ENCODE measurements at regions not wholly inside any gene's neighbourhood (a gene's known extent, or its start where the extent isn't known, plus 50 kb on each side); places are given as distances from the start of the nearest gene placed in this dataset.

- DNase-seq, result no peak
These were observed 242.6 kb upstream of the USP25 start for GRCh38 chr21:15487196-15487550.

GRCh38 chr21:15491100-15491499 lies 238.7 kb upstream of the USP25 start:
- no peak for DNase-seq

- DNase-seq, result no peak
These were observed 236.1 kb upstream of the USP25 start for GRCh38 chr21:15493646-15494045.

- no peak for DNase-seq
These were observed 235.3 kb upstream of the USP25 start for GRCh38 chr21:15494481-15494880.

- no peak for DNase-seq
These were observed 233.8 kb upstream of the USP25 start for GRCh38 chr21:15495965-15496364.

GRCh38 chr21:15496911-15497310 lies 232.9 kb upstream of the USP25 start:
- no peak for DNase-seq

GRCh38 chr21:15498455-15498854 lies 231.3 kb upstream of the USP25 start:
- no peak for DNase-seq

GRCh38 chr21:15506086-15506485 lies 223.7 kb upstream of the USP25 start:
- no peak for DNase-seq

- no peak for DNase-seq
These were observed 221.2 kb upstream of the USP25 start for GRCh38 chr21:15508554-15508953.

- peak; percentile 44 for DNase-seq
These were observed 215.5 kb upstream of the USP25 start for GRCh38 chr21:15514073-15514946.

GRCh38 chr21:15515908-15516307 lies 213.9 kb upstream of the USP25 start:
- DNase-seq, result no peak

GRCh38 chr21:15517394-15517793 lies 212.4 kb upstream of the USP25 start:
- DNase-seq, result no peak

GRCh38 chr21:15520811-15521643 lies 208.8 kb upstream of the USP25 start:
- no peak for DNase-seq

GRCh38 chr21:15521644-15522001 lies 208.2 kb upstream of the USP25 start:
- DNase-seq, result no peak

- no peak for DNase-seq
These were observed 207.6 kb upstream of the USP25 start for GRCh38 chr21:15522148-15522547.

- no peak for DNase-seq
These were observed 204.9 kb upstream of the USP25 start for GRCh38 chr21:15524855-15525254.

- no peak for DNase-seq
These were observed 203.0 kb upstream of the USP25 start for GRCh38 chr21:15526798-15527197.

- no peak for DNase-seq
These were observed 201.4 kb upstream of the USP25 start for GRCh38 chr21:15528346-15528745.

GRCh38 chr21:15531986-15532385 lies 197.8 kb upstream of the USP25 start:
- no peak for DNase-seq

- no peak for DNase-seq
These were observed 196.2 kb upstream of the USP25 start for GRCh38 chr21:15533618-15534017.

GRCh38 chr21:15534450-15534886 lies 195.3 kb upstream of the USP25 start:
- no peak for DNase-seq

- no peak for DNase-seq
These were observed 190.4 kb upstream of the USP25 start for GRCh38 chr21:15539376-15539775.

- DNase-seq, result no peak
These were observed 186.3 kb upstream of the USP25 start for GRCh38 chr21:15543473-15543872.

- DNase-seq, result no peak
These were observed 180.1 kb upstream of the USP25 start for GRCh38 chr21:15549671-15550070.

Data from activated CD4-positive, alpha-beta T cell treated with anti-CD3 and anti-CD28 coated beads, Interleukin-2, amount 50 U/mL, for 1 hour (primary cell).